Thyroid gland (tissue), 4 donors: ENCODE measurements at regions not wholly inside any gene's neighbourhood (a gene's known extent, or its start where the extent isn't known, plus 50 kb on each side); places are given as distances from the start of the nearest gene placed in this dataset.

ENCODE experiments used
- DNase-seq, 2 donors: peaks; one replicate each; pipeline ENCODE4 v3.0.0-alpha.2; 2019
- H3K27ac ChIP-seq, 3 donors: fragments of 200-600 bp; sonication (generic); 1 replicate in 2 of 3; 2 replicates in 1 of 3; pipeline ENCODE4 v1.5.1; 2016 to 2019; ENCODE audit warnings: mild to moderate bottlenecking in 1 of 3, moderate library complexity in 1 of 3
- H3K27me3 ChIP-seq: fragments of 200-600 bp; sonication (generic); one replicate; pipeline ENCODE4 v1.5.1; 2019
- H3K36me3 ChIP-seq, 2 donors: fragments of 200-600 bp; sonication (generic); one replicate each; pipeline ENCODE4 v1.5.1; 2016 to 2019
- H3K4me1 ChIP-seq, 2 donors: fragments of 200-600 bp; sonication (generic); one replicate each; pipeline ENCODE4 v1.5.1; 2017 to 2019
- H3K4me3 ChIP-seq, 3 donors: fragments of 200-600 bp; sonication (generic); replicated peaks in 1 of 3; 1 replicate in 2 of 3; 2 replicates in 1 of 3; pipeline ENCODE4 v1.5.1; 2016; ENCODE audit warnings: mild to moderate bottlenecking in 1 of 3
- H3K9me3 ChIP-seq: fragments of 200-600 bp; sonication (generic); one replicate; pipeline ENCODE4 v1.5.1; 2017
- CTCF ChIP-seq, 6 experiments: fragments of 200-600 bp in 3 of 6; fragments of 450-650 bp in 3 of 6; sonication (generic) in 3 of 6; IDR thresholded peaks; one replicate each; pipeline ENCODE4 v1.5.1; 2016 to 2019; ENCODE audit warnings: antibody characterized with exemption in 6 of 6, mild to moderate bottlenecking in 2 of 6, inconsistent platforms in 1 of 6, moderate library complexity in 1 of 6
- POLR2A ChIP-seq, 2 donors: fragments of 450-650 bp; IDR thresholded peaks; one replicate each; pipeline ENCODE4 v1.6.1; 2017; ENCODE audit warnings: antibody characterized with exemption in 2 of 2, mild to moderate bottlenecking in 2 of 2, moderate library complexity in 1 of 2
- WGBS, 2 donors: methylation state at CpG; one replicate each; pipeline ENCODE4 v1.1.5; 2017; 5-methylcytosine and 5-hydroxymethylcytosine counted together
- intact Hi-C: fragments of 100-400 bp; cut with DNase I; formaldehyde crosslinking; loops from one replicate; pipeline ENCODE4 v1.15.1; 2023

- TF ChIP-seq CTCF (IDR thresholded peaks at IDR 0.05), result no peak
- no peak for TF ChIP-seq POLR2A (IDR thresholded peaks at IDR 0.05)
- Histone ChIP-seq H3K9me3 (no peaks in the 10 kb centered on the region), H3K27ac (no peak overlapping the region), H3K36me3 (no peaks in the 10 kb centered on the region), H3K4me3 (no peak overlapping the region), H3K27me3 (no peaks in the 10 kb centered on the region), H3K4me1 (no peaks in the 10 kb centered on the region)
- no peak for DNase-seq
- 72 to 76% methylated on average over 1 of the region's 1 CpG for WGBS, 2 donors
- intact Hi-C loops, result no loop called here
Observed at GRCh38 chr10:106438386-106438785, 726.1 kb downstream of the SORCS1 start.

GRCh38 chr10:106436123-106436715 is 728.3 kb downstream of the SORCS1 start:
- 80 to 87% methylated on average over 3 of the region's 3 CpGs for WGBS, 2 donors
- no peaks in the 10 kb centered on the region for H3K36me3 ChIP-seq
- intact Hi-C loops, result no loop called here

GRCh38 chr10:106435081-106435480 is 729.4 kb downstream of the SORCS1 start:
- no peak for DNase-seq
- H3K27ac ChIP-seq, result no peak overlapping the region
- H3K36me3 ChIP-seq, result no peaks in the 10 kb centered on the region
- H3K4me3 ChIP-seq, result no peak overlapping the region
- no peak for TF ChIP-seq POLR2A (IDR thresholded peaks at IDR 0.05)
- TF ChIP-seq CTCF (IDR thresholded peaks at IDR 0.05), result no peak
- H3K4me1 ChIP-seq, result no peaks in the 10 kb centered on the region
- intact Hi-C loops, result no loop called here
- no peaks in the 10 kb centered on the region for H3K9me3 ChIP-seq
- 94 to 96% methylated on average over 1 of the region's 1 CpG for WGBS, 2 donors
- no peaks in the 10 kb centered on the region for H3K27me3 ChIP-seq

More at GRCh38 chr10:106436123-106436715, 728.3 kb downstream of the SORCS1 start:
- Histone ChIP-seq H3K4me1 (no peaks in the 10 kb centered on the region), H3K27ac (no peak overlapping the region), H3K9me3 (no peaks in the 10 kb centered on the region), H3K4me3 (no peak overlapping the region), H3K27me3 (no peaks in the 10 kb centered on the region)
- DNase-seq, result no peak
- TF ChIP-seq CTCF (IDR thresholded peaks at IDR 0.05) (no peak), POLR2A (IDR thresholded peaks at IDR 0.05) (no peak)

- H3K4me3 ChIP-seq, result no peak overlapping the region
- DNase-seq, result no peak
- no peak for TF ChIP-seq POLR2A (IDR thresholded peaks at IDR 0.05)
- TF ChIP-seq CTCF (IDR thresholded peaks at IDR 0.05), result no peak
- 91 to 93% methylated on average over 1 of the region's 1 CpG for WGBS, 2 donors
- no peaks in the 10 kb centered on the region for H3K9me3 ChIP-seq
- intact Hi-C loops, result no loop called here
- no peaks in the 10 kb centered on the region for H3K36me3 ChIP-seq
- no peaks in the 10 kb centered on the region for H3K4me1 ChIP-seq
- no peaks in the 10 kb centered on the region for H3K27me3 ChIP-seq
- H3K27ac ChIP-seq, result no peak overlapping the region
Observed at GRCh38 chr10:106424981-106425380, 739.5 kb downstream of the SORCS1 start.

- Histone ChIP-seq H3K9me3 (no peaks in the 10 kb centered on the region), H3K27ac (no peak overlapping the region), H3K4me1 (no peaks in the 10 kb centered on the region), H3K4me3 (no peak overlapping the region), H3K27me3 (no peaks in the 10 kb centered on the region), H3K36me3 (no peaks in the 10 kb centered on the region)
- no peak for DNase-seq
- intact Hi-C loops, result no loop called here
- TF ChIP-seq CTCF (IDR thresholded peaks at IDR 0.05) (no peak), POLR2A (IDR thresholded peaks at IDR 0.05) (no peak)
- 94 to 95% methylated on average over 2 of the region's 2 CpGs for WGBS, 2 donors
Observed at GRCh38 chr10:106424054-106424453, 740.5 kb downstream of the SORCS1 start.
